GM19043 (cell line): ENCODE measurements at regions not wholly inside any gene's neighbourhood (a gene's known extent, or its start where the extent isn't known, plus 50 kb on each side); places are given as distances from the start of the nearest gene placed in this dataset.

Experiments used
- ATAC-seq: cut with Tn5 transposase; IDR thresholded peaks from one replicate; pipeline ENCODE4 v1.9.1; 2021; ENCODE audit warnings: low read depth; ENCODE audit not compliant: unreplicated experiment

DNA sequence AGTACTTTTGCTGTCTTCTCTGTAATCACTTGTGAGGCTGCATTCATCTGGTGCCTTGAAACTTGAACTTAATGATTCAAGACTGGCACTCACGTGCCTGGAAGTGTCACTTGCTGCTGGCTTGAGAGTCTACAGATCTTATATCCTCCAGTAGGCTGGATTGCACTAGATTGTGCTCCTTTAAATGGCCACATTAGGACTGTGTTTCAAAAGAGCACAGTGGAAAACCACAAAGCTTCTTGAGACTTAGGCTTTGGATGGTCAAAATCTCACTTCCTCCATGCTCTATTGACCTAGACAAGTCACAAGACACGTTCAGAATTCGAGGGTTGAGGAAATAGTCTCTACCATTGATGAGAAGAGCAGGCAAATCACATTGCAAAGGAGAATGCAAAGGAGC, 1278.8 kb upstream of the MIR17HG start:
- no peak for ATAC-seq

DNA sequence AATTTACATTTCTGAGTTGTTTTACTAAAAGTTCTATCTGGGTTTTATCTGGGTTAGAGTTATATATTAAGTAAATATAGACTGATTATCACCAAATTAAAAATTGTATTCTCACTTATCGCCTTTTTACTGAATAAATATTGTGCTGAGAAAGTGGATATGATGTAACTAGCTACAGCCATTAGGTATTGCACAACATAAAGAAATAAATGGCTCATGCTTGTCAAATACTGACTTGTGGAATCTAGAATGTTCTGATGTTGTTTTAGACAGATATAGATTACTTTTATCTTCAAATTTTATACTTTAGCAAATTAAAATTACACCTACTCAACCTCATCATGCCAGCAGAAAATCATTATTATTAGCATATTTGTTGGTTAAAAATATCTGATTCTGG, 1277.1 kb upstream of the MIR17HG start:
- no peak for ATAC-seq

DNA sequence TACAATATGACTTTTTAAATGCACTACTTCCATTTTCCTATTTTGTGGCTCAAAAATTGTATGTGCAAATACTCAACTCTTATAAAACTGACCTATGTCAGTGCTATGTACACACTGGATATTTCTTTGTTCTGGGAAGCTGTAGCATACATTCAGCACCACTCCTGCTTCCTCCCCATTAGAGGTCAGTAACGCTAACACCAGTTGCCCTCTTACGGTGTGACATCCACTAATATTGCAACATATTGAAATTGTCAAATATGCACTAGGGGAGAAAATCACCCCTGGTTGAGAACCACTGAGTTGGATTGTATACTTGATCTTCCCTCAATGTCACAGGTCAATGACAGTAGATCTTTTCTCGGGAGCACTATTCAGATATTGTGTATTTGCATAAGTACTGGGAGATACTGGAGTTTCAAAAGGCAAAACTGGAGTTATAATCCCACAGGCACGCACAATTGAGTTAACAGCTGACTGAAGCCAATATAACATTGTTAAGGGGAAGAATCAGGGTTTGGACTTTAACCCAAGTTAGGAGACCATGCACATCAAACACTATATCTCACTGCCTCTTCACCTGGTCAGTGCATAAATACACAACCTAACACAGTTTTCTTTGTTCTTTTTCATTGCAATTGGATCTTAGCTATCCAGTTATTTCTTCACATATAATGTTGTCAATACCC, 1276.5 kb upstream of the MIR17HG start:
- no peak for ATAC-seq

DNA sequence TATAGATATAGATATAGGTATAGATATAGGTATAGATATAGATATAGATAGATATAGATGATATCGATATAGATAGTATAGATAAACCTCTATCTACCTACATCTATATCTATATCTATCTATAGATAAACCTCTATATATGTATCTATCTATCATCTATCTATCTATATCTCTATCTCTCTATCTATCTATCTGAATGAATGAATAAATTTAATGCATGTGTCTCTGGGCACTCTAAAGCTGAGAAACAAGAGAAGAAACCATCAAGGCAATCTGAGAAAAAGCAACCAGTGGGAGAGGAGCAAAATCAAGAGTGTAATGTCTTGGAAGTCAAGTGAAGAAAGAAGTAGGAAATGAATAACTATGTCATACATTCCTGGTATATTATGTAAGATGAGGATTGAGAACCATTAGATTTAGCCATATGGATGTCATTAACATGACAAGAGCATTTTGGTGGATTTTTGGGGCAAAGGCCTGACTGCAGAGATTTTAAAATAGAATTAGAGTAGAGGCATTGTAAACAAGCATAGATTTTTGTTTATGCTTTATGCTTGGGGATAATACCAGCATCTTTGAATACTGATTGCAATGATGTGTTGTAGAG, 1262.7 kb upstream of the MIR17HG start:
- no peak for ATAC-seq

DNA sequence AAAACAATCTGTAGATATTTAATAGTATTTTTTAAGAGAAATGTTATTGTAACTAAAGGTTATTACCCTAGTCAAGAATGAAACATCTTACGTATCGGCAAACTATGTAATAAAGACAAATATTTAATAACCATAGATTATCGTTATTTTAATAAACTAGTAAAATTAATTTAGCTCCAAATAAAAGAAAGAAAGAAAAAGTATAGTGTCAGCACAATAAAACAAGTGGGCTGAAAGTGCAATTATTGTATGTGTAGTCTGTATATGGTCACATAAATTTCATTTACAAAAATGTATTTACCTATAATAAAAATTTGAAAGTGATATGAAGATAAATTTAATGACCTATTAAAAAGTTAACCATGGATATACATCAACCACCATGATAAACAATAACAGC, 1258.4 kb upstream of the MIR17HG start:
- ATAC-seq, result no peak

DNA sequence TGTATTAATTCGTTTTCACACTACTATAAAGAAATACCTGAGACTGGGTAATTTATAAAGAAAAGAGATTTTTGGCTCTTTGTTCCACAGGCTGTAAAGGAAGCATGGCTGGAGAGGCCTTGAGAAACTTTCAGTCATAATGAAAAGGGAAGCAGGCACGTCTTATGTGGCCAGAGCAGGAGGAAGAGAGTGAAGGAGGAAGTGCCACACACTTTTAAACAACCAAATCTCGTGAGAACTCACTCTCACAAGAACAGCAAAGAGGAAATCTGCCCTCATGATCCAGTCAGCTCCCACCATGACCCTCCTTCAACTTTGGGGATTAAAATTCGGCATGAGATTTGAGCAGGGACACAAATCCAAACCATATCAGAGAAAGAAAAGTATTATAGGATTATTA, 1255.9 kb upstream of the MIR17HG start:
- no peak for ATAC-seq

DNA sequence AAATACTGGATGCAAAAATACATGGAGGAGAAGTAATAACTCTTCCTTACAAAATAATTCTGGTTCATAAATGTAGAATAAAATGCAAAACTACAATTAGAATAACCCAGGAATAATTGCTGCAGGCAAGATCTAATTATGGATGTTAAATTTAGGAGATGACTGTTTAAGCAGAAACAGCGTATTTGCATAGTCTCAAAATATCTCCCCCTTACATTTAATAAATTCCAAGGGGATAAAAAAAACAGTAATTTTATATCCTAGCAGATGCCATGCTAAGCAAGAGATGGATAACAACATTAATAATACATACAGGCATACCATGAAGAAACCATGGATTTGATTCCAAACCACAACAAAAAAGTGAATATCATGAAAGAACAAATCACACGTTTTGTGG, 1253.1 kb upstream of the MIR17HG start:
- ATAC-seq, result no peak

DNA sequence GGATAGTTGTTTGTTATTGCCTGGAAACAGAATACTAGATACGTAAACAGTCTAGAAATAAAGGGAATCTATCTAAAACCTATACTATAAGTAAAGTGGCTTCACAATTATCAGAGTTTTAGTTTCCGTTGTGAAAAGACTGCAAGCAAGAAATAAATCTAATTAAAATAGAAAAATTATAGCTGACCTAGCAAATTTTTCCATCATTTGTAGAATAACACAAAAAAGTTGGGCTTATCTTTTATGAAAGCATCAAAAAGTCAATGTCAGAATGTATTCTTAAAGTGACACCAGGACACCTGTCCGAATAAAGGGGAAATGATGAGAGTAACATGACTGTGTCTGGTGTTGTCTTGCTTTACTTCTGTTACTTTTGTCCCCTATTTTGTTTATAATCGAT, 1248.9 kb upstream of the MIR17HG start:
- no peak for ATAC-seq

DNA sequence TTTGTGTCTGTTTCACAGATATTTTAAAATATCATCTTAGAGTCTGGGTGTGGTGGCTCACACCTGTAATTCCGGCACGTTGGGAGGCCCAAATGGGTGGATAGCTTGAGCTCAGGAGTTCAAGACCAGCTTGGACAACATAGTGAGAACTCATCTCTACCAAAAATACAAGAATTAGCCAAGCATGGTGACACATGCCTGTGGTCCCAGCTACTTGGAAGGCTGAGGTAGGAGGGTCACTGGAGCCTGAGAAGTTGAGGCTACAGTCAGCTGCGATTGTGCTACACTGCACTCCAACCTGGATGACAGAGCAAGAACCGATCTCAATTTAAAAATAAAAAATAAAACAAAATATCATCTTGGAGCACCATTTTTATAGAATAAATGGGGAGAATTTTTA, 1247.6 kb upstream of the MIR17HG start:
- no peak for ATAC-seq

DNA sequence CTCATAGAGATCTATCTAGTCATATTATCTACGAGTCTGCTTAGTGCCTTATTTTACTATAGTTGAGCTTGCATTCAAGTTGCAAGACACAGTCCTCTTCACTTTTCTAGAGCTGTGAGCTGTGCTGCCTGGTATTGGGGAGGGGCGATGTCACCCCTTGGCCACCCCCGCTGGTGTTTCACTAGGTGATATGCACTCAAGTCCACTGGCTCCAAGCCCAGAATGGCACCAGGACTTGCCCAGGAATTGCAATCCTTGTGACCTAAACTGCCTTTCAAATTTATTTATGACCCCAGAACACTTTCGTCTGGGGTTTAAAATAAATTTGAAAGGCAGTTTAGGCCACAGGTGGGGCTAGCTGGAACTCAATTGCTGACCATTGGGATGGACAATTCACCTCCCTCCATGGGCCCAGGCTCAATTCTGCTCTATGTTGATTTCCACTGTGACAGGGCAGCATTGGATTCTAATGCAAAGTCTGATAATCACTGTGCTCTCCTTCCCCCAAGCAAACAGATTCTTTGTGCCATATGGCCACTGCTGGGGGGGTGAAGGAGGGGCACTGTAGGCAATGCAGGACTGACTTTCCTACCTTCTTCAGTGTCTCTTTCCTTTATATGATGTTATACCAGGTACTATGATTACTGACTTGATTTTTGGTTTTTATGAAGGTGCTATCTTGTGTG, 1244.2 kb upstream of the MIR17HG start:
- no peak for ATAC-seq

DNA sequence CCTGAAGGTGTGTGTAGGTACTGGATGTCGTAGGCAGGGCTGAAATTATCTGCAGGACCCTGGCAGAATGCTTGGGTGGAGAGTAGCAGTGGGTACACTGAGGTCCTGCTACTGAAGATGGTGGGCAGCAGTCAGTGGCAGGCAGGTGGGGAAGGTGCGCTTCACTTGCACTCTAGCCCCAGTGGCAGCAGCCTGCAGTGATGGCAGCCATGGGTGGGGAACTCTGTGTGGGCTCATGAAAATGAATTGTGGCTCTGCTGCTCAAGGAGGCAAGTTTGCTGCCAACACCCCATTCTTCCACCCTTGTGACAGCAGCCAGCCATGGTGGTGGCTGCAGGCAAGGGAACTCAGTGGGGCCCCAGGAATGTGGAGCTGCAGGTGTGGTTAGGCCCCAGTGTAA, 1242.7 kb upstream of the MIR17HG start:
- ATAC-seq, result no peak

DNA sequence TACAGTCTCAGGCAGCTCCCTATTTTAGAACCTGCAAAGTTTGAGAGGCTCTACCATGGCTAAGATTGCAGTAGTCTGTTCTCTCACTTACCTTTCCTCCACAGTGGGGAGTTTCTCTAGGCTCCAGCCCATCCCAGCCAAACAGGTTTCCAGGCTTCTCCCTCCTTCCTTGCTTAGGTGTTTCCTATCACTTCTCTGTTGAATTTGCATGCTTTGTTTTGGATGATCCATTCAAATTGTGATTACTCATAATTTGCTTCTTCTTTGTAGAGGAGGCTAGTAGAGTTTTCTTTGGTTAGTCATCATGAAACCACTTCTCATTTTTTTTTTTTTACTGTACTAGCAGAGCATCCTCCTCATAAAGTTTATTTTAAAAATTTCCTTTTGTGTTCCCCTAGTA, 1242.2 kb upstream of the MIR17HG start:
- no peak for ATAC-seq

DNA sequence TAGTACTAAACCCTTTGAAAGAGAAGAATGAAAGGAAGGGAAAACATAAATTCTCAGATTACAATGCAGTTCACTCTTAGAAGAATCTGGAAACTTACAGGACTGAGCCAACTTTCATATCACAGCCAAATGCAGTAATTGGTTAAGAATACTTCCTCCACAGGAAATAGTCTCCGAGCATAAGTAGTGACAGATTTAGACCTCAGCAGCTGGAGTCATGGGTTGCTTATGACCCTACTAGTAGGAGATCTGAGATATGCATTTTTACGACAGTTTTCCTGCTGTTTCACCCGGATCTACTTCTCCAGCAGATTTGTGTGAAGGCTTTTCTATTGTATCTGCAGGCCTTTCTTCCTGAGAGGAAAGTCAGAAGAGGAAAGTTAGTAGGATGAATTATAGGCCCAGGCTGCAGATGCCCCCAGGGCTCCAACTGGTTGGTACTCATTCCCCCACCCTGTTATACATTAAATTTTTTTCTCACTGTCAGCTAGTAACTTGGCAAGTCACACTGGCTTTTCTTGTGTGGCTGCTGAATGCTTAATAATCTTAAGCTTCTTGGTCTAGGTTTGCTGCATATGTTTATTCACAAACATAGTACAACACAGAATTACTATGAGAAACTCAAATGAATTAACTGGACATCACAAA, 1241.5 kb upstream of the MIR17HG start:
- no peak for ATAC-seq

DNA sequence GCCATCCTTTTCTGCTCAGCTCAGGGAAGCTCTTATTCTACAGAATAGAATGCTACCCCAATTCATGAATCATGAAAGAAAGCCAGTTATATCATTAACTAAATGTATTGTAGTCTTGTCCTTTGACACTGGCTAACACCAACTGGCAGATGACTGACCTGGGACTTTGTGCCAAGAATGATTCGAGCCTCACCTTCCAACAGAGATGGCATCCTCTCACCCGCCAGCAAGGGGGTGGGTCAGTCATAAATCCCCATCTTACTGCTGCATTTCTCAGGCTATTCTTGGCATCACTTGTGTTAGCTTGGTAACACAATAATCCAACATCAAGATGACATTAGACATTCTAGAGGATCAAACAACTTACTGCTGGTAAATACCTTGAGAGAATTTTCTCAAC, 1239.8 kb upstream of the MIR17HG start:
- ATAC-seq, result no peak

DNA sequence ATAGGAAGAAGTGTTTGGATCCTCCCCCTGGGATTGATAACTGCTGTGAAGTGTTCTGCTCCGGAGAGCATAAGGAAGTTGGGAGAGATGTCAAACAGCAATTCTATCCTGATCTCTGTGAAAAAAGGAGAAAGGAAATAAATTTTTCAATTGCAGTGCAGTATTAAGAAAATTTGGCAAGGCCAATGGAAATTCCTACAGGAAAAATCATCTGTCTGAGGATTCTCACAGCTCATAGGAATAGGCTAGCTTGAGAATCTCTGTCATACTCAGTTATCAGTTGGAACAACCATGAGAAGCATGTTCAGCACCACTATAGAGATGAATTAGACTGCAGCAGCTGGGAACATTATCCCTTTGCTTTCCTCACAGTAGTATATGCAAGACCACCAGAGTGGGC, 1238.9 kb upstream of the MIR17HG start:
- ATAC-seq, result no peak

DNA sequence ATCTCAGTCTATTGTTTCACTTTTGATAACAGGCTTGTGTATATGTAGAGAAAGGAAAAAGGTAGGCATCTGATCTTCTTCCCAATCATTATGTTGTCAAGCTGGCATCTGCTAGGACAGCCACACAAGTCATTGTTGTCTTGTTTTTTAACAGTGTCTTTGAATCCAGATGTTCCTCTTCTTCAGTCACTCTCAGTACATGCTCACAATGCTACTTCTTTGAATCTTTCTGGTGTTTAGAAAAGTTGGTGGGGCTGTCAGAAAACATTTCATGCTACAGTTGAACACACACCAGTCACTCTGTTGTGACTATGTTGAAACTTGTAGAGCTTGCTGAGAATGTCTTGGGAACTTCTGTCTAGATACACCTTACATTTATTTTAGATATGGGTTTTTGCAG, 1231.4 kb upstream of the MIR17HG start:
- ATAC-seq, result no peak

DNA sequence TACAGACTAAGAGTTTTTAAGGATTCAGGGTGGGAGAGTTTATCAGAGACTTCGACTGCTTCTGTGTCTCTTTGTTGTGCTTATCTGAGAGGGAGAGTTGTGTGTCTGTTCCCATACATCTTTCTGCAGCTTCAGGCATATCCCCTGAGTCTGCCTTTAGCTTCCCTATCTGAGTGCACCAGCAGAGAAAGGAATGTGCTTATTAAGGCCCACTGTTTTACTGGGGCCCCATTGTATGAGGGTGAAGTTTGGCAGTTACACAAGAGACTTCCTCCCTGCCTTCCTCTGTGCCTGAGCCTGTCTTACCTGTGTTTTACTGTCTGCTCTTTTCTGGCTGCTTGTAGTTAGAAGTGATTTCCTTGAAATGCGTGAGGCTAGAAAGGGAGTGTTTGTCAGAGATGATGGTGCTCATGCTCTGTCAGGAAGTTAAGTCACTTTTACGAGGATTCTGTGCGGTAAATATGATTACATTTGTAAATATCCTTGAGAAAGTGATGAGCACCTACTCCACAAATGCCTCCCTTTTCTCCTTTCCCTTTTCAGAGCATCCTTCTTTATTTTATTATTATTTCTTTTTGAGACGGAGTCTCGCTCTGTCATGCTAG, 1228.9 kb upstream of the MIR17HG start:
- no peak for ATAC-seq

DNA sequence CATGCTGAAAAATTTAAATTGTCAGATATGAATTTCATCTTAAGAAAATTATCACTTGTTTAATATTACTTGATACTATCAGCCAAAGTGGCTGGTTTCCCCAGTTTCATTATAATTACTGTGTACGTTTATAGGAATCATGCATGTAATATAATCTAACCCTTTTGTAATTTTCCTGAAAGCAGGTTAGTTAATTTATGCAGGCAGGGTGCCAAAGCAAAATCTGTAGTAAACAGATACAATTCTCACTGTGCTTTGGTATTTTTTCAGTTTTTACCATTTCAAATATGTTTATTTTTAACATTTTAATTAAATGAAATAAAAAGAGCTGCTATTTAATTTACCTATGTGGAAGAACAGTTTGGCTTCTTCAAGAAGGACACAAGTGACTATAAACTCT, 1227.5 kb upstream of the MIR17HG start:
- no peak for ATAC-seq

DNA sequence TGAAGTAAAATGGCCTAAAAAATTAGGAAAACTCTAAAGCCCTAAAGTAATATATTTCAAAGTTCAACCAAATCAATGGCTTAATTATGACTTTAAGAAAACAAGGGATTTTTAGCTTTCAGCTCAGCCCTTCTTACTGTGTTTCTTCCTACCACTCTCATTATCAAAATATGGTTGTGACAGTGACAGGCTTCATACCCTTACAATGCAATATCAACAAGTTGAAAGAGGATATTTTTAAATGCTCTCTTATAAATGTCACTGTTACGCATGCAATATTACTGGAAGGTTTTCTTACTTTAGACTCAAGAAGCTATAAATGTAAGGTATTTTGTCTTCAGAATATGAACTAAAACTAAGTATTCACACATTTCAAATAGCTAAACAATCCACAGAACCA, 1225.7 kb upstream of the MIR17HG start:
- ATAC-seq, result no peak

DNA sequence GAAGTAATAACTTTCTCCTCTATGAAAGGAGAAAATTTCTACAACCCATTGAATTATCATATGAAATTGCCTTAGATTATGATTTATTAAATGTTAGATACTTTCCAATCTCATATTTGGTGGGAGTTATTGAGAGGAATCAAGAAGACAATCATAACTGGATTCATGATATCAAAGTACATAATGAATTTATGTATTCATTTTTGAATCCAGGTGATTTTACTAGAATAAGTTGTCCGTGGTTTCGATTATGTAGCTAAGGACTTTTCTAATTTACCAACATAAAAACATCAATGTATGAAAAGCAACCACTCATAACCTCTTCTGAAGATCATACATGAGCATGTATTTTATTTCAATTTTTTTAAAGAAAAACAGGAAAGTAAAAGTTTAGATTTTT, 1225.0 kb upstream of the MIR17HG start:
- no peak for ATAC-seq

DNA sequence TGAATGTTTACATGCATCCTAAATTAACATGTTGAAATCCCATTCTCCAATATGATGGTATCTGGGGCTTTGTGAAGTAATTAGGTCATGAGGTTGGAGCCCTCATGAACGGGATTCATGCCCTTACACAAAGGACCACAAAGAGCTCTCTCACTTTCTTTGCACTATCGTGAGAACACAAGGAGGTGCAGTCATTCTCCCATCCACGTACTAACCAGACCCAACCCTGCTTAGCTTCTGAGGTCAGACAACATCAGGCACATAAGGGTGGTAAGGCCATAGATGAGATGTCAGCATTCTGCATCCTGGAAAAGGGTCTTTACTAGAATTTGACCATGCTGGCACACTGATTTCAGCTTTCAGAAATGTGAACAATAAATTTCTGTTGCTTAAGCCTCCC, 1211.9 kb upstream of the MIR17HG start:
- ATAC-seq, result no peak
